GM21367 (cell line): ENCODE measurements at regions not wholly inside any gene's neighbourhood (a gene's known extent, or its start where the extent isn't known, plus 50 kb on each side); places are given as distances from the start of the nearest gene placed in this dataset.

Experiments used
- ATAC-seq: cut with Tn5 transposase; IDR thresholded peaks from one replicate; pipeline ENCODE4 v1.9.1; 2021; ENCODE audit not compliant: unreplicated experiment

GRCh38 chr6:8527818-8528217, 92.5 kb upstream of the SLC35B3 start:
- no peak for ATAC-seq

- ATAC-seq, result no peak
These were observed 91.3 kb upstream of the SLC35B3 start for GRCh38 chr6:8526624-8527023.

- no peak for ATAC-seq
These were observed 90.0 kb upstream of the SLC35B3 start for GRCh38 chr6:8525370-8525769.

- no peak for ATAC-seq
These were observed 77.8 kb upstream of the SLC35B3 start for GRCh38 chr6:8513174-8513573.

- no peak for ATAC-seq
These were observed 71.9 kb upstream of the SLC35B3 start for GRCh38 chr6:8507286-8507685.

- no peak for ATAC-seq
These were observed 70.8 kb upstream of the SLC35B3 start for GRCh38 chr6:8506126-8506525.

GRCh38 chr6:8499540-8499939, 64.2 kb upstream of the SLC35B3 start:
- no peak for ATAC-seq

GRCh38 chr6:8494730-8495129, 59.4 kb upstream of the SLC35B3 start:
- no peak for ATAC-seq

- no peak for ATAC-seq
These were observed 57.3 kb upstream of the SLC35B3 start for GRCh38 chr6:8492536-8493133.
